K562 (cell line): ENCODE measurements at regions not wholly inside any gene's neighbourhood (a gene's known extent, or its start where the extent isn't known, plus 50 kb on each side); places are given as distances from the start of the nearest gene placed in this dataset.

ENCODE experiments used
- ATAC-seq: fragments of 200-7000 bp; cut with Tn5 transposase; 3 replicates; pipeline ENCODE4 v1.9.1; 2020; ENCODE audit warnings: moderate library complexity
- BruUV-seq: library from RNA; stranded (reverse); fragments of 400-500 nt; replicated peaks from 2 replicates; lab custom pipeline; 2021; lab: Mats Ljungman, UMichigan
- CTCF ChIA-PET: fragments of 300-600 bp; formaldehyde crosslinking; extraction: SDS; loops from one replicate; lab custom pipeline; 2021; ENCODE audit warnings: low intra/inter-chr PET ratio; lab: Yijun Ruan, JAX
- POLR2A ChIA-PET: fragments of 300-600, 350-650 bp; sonication (Branson Sonifier 250); formaldehyde crosslinking; extraction: SDS; loops from one replicate; lab custom pipeline; 2021; ENCODE audit warnings: antibody characterized with exemption, inconsistent platforms; lab: Yijun Ruan, JAX
- DNase-seq, 4 experiments: peaks; one replicate each; pipeline versions ENCODE4 v3.0.0 to v3.0.0-alpha.2; 2011 to 2018; ENCODE audit warnings: low spot score in 3 of 4, mixed read lengths in 3 of 4; ENCODE audit errors: extremely low read depth in 1 of 4
- FAIRE-seq: peaks from 2 replicates; lab custom pipeline; 2011; peaks lifted over from hg19 to GRCh38; lab: Jason Lieb, UNC
- H2AFZ ChIP-seq: 2 replicates; pipeline ENCODE4 v1.6.0; 2011; ENCODE audit warnings: low read depth, low read length, control low read depth, inconsistent platforms
- H3K27ac ChIP-seq: fragments of 200-600 bp; 3 replicates; pipeline ENCODE4 v1.8.0; 2011; ENCODE audit warnings: low read depth, mild to moderate bottlenecking, control low read depth, inconsistent platforms, low read length, moderate library complexity, mixed read lengths; ENCODE audit errors: extremely low read depth
- H3K27me3 ChIP-seq, 2 experiments: fragments of 300-600 bp in 1 of 2; 2 replicates in 1 of 2; 3 replicates in 1 of 2; pipeline versions ENCODE4 v1.6.0 to v1.8.0; 2011; ENCODE audit warnings: inconsistent platforms in 2 of 2, low read length in 2 of 2, mild to moderate bottlenecking in 1 of 2, mixed read lengths in 1 of 2, moderate library complexity in 1 of 2; ENCODE audit not compliant: control insufficient read depth in 2 of 2, insufficient read depth in 2 of 2
- H3K36me3 ChIP-seq: fragments of 300-600 bp; 3 replicates; pipeline ENCODE4 v1.8.0; 2011; ENCODE audit warnings: mild to moderate bottlenecking, low read length, inconsistent platforms; ENCODE audit not compliant: control insufficient read depth, insufficient read depth
- H3K4me1 ChIP-seq, 2 experiments: fragments of 200-600 bp in 1 of 2; replicated peaks in 1 of 2; 2 replicates in 1 of 2; 3 replicates in 1 of 2; pipeline versions ENCODE4 v1.5.1 to v1.8.0; 2011; ENCODE audit warnings: inconsistent platforms in 2 of 2, low read length in 2 of 2, mild to moderate bottlenecking in 1 of 2, mixed read lengths in 1 of 2, moderate library complexity in 1 of 2; ENCODE audit not compliant: control insufficient read depth in 2 of 2, insufficient read depth in 2 of 2
- H3K4me2 ChIP-seq: 2 replicates; pipeline ENCODE4 v1.6.1; 2011; ENCODE audit warnings: low read length, control low read depth, inconsistent platforms, mixed read lengths; ENCODE audit not compliant: insufficient read depth
- H3K4me3 ChIP-seq: fragments of 200-600 bp; sonication (generic), shearing (Covaris generic); 2 replicates; pipeline ENCODE4 v1.5.1; 2016; ENCODE audit warnings: control low read depth, inconsistent platforms
- H3K79me2 ChIP-seq: fragments of 200-600 bp; 3 replicates; pipeline ENCODE4 v1.8.0; 2011; ENCODE audit warnings: low read length, inconsistent platforms; ENCODE audit not compliant: control insufficient read depth, insufficient read depth
- H3K9ac ChIP-seq, 2 experiments: 2 replicates each; pipeline versions ENCODE4 v1.6.0 to v1.6.1; 2011; ENCODE audit warnings: low read depth in 2 of 2, low read length in 2 of 2, control low read depth in 1 of 2, inconsistent platforms in 1 of 2, mild to moderate bottlenecking in 1 of 2, mixed read lengths in 1 of 2; ENCODE audit not compliant: insufficient read depth in 1 of 2
- H3K9me1 ChIP-seq: one replicate; pipeline ENCODE4 v1.6.0; 2011; ENCODE audit warnings: inconsistent platforms, mild to moderate bottlenecking, low read length, moderate library complexity; ENCODE audit not compliant: control insufficient read depth, insufficient read depth
- H3K9me3 ChIP-seq: replicated peaks from 2 replicates; pipeline ENCODE4 v1.5.1; 2011; ENCODE audit warnings: low read depth, low read length, inconsistent platforms; ENCODE audit not compliant: control insufficient read depth, insufficient read depth
- H4K20me1 ChIP-seq: replicated peaks from 2 replicates; pipeline ENCODE4 v1.6.1; 2011; ENCODE audit warnings: low read length, inconsistent platforms, mixed read lengths; ENCODE audit not compliant: control insufficient read depth, insufficient read depth
- AFF1 ChIP-seq, 2 experiments: fragments of 450-650 bp; IDR thresholded peaks; 2 replicates each; pipeline ENCODE4 v1.6.1; 2018; ENCODE audit warnings: mild to moderate bottlenecking in 2 of 2, low read depth in 1 of 2; ENCODE audit not compliant: partially characterized antibody in 2 of 2
- COPS2 ChIP-seq: fragments of 450-650 bp; conservative IDR thresholded peaks from 2 replicates; pipeline ENCODE4 v1.6.1; 2016; ENCODE audit warnings: mild to moderate bottlenecking, moderate library complexity
- ERF ChIP-seq: fragments of 450-650 bp; formaldehyde crosslinking; IDR thresholded peaks from 2 replicates; pipeline ENCODE4 v1.4.0; 2020; ENCODE audit warnings: mild to moderate bottlenecking, mixed read lengths
- ILK ChIP-seq: fragments of 450-650 bp; IDR thresholded peaks from 2 replicates; pipeline ENCODE4 v1.6.1; 2016; ENCODE audit warnings: missing genetic modification characterization, low read depth, mild to moderate bottlenecking, missing compliant biosample characterization, moderate library complexity, borderline replicate concordance
- MIER1 ChIP-seq: fragments of 450-650 bp; IDR thresholded peaks from 2 replicates; pipeline ENCODE4 v1.6.1; 2016; ENCODE audit warnings: antibody characterized with exemption, mild to moderate bottlenecking, low read depth
- POLR2B ChIP-seq: fragments of 450-650 bp; IDR thresholded peaks from 2 replicates; pipeline ENCODE4 v1.6.1; 2018; ENCODE audit warnings: low read depth; ENCODE audit not compliant: partially characterized antibody
- SAP30 ChIP-seq: fragments of 200-600 bp; sonication (generic); IDR thresholded peaks from 2 replicates; pipeline ENCODE4 v1.6.1; 2012; ENCODE audit warnings: borderline replicate concordance, low read depth, mild to moderate bottlenecking, moderate library complexity, low read length, control low read depth, inconsistent platforms; ENCODE audit not compliant: insufficient read depth, poor library complexity, severe bottlenecking
- SMARCB1 ChIP-seq: IDR thresholded peaks from 2 replicates; pipeline ENCODE4 v1.6.1; 2011; ENCODE audit warnings: improper control_type of control experiment, low read depth; ENCODE audit not compliant: insufficient read length
- STAT5B ChIP-seq: fragments of 250-450 bp; sonication (Bioruptor Pico); IDR thresholded peaks from 2 replicates; pipeline ENCODE4 v1.8.0; 2021; ENCODE audit warnings: mild to moderate bottlenecking, inconsistent platforms
- ZNF23 ChIP-seq: fragments of 250-450 bp; sonication (Bioruptor Pico); IDR thresholded peaks from 2 replicates; pipeline ENCODE4 v1.4.0; 2020; ENCODE audit warnings: mild to moderate bottlenecking
- ZNF79 ChIP-seq: fragments of 250-450 bp; sonication (Bioruptor Pico); IDR thresholded peaks from 2 replicates; pipeline ENCODE4 v1.4.0; 2020; ENCODE audit warnings: low read depth, mild to moderate bottlenecking, moderate library complexity
- WGBS: fragments of 100-300 bp; shearing (Covaris generic); methylation state at CpG from one replicate; pipeline ENCODE4 v1.1.6; 2016; ENCODE audit warnings: low coverage, mixed read lengths; ENCODE audit not compliant: insufficient coverage; ENCODE audit errors: missing lambda C conversion rate; 5-methylcytosine and 5-hydroxymethylcytosine counted together
- in situ Hi-C: fragments of 300-500 bp; cut with MboI; formaldehyde crosslinking; loops from 4 replicates; pipeline ENCODE4 v1.15.0; 2018; ENCODE audit warnings: inconsistent platforms, mixed read lengths
- intact Hi-C: fragments of 100-400 bp; cut with micrococcal nuclease; formaldehyde crosslinking; loops from 2 replicates; pipeline ENCODE4 v1.14.2; 2022
- TF ChIP-seq, protein P1 (sequence below): fragments of 450-650 bp; IDR thresholded peaks from 2 replicates; pipeline ENCODE4 v1.7.1; 2018; ENCODE audit warnings: mild to moderate bottlenecking, low read depth; ENCODE audit not compliant: partially characterized antibody
- TF ChIP-seq, protein P2 (sequence below): fragments of 250-450 bp; sonication (Bioruptor Pico); IDR thresholded peaks from 2 replicates; pipeline ENCODE4 v1.8.0; 2022; ENCODE audit warnings: inconsistent platforms, mild to moderate bottlenecking, moderate library complexity, borderline replicate concordance

DNA sequence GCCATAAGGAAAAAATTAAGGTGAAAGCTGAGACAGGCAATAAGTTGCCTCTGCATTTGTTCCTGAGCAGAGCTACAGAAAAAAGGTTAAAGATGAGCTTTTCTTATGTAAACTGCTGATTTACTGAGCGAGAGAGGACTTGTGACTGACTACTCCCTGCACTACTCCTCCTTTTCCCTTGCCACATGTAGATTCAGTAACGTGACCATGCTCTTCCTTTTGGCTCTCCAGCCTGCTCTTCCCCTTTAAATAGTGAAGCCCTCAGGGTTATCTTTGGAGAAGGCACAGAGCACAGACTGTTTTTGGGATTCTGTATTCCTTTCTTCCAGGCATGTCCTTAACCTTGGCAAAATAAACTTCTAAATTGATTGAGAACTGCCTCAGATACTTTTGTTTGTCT, 630.2 kb downstream of the UQCRFS1 start:
- intact Hi-C loops = no loop called here
- peak overlapping the region; percentile 66 for H2AFZ ChIP-seq
- no peak overlapping the region for H3K4me3 ChIP-seq
- H3K4me2 ChIP-seq = no peak overlapping the region
- CTCF ChIA-PET = no interaction called here
- H3K9ac ChIP-seq = no peak overlapping the region
- BruUV-seq = no TSS peak
- no peak for FAIRE-seq
- no peaks in the 10 kb centered on the region for H4K20me1 ChIP-seq
- H3K9me3 ChIP-seq = no peaks in the 10 kb centered on the region
- POLR2A ChIA-PET = interaction anchor here (1.0 kb wide), 1 partner anchor 21 kb away, joined by 3 read pairs; no protein-coding TSS in a partner anchor
- peaks cover 12 to 28% of the 10 kb centered on the region in 2 experiments; a peak in 3 of 5 replicates for H3K4me1 ChIP-seq
- H3K79me2 ChIP-seq = no peaks in the 10 kb centered on the region
- 33% methylated on average over 2 of the region's 2 CpGs for WGBS
- no peak overlapping the region for H3K27ac ChIP-seq
- in situ Hi-C loops = no loop called here
- H3K9me1 ChIP-seq = no peaks in the 10 kb centered on the region
- H3K27me3 ChIP-seq = no peaks in the 10 kb centered on the region
- ATAC-seq = no peak
- TF ChIP-seq AFF1 (IDR thresholded peaks at IDR 0.05; ENCODE audit: low read depth in 1 of 2, partially characterized antibody in 2 of 2) (no peak), SMARCB1 (no peak), ERF (CRISPR knock-in tag) (no peak), STAT5B (CRISPR knock-in tag) (no peak), ZNF23 (CRISPR knock-in tag) (no peak), ILK (tag) (no peak), POLR2B (no peak), COPS2 (no peak), SAP30 (no peak), ZNF79 (CRISPR knock-in tag) (no peak), MIER1 (no peak)
- TF ChIP-seq, protein P1, sequence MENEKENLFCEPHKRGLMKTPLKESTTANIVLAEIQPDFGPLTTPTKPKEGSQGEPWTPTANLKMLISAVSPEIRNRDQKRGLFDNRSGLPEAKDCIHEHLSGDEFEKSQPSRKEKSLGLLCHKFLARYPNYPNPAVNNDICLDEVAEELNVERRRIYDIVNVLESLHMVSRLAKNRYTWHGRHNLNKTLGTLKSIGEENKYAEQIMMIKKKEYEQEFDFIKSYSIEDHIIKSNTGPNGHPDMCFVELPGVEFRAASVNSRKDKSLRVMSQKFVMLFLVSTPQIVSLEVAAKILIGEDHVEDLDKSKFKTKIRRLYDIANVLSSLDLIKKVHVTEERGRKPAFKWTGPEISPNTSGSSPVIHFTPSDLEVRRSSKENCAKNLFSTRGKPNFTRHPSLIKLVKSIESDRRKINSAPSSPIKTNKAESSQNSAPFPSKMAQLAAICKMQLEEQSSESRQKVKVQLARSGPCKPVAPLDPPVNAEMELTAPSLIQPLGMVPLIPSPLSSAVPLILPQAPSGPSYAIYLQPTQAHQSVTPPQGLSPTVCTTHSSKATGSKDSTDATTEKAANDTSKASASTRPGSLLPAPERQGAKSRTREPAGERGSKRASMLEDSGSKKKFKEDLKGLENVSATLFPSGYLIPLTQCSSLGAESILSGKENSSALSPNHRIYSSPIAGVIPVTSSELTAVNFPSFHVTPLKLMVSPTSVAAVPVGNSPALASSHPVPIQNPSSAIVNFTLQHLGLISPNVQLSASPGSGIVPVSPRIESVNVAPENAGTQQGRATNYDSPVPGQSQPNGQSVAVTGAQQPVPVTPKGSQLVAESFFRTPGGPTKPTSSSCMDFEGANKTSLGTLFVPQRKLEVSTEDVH = no peak
- TF ChIP-seq, protein P2, sequence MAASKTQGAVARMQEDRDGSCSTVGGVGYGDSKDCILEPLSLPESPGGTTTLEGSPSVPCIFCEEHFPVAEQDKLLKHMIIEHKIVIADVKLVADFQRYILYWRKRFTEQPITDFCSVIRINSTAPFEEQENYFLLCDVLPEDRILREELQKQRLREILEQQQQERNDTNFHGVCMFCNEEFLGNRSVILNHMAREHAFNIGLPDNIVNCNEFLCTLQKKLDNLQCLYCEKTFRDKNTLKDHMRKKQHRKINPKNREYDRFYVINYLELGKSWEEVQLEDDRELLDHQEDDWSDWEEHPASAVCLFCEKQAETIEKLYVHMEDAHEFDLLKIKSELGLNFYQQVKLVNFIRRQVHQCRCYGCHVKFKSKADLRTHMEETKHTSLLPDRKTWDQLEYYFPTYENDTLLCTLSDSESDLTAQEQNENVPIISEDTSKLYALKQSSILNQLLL = no peak
- no peak for DNase-seq
- no peaks in the 10 kb centered on the region for H3K36me3 ChIP-seq
